ENCODE measurements at regions not wholly inside any gene's neighbourhood (a gene's known extent, or its start where the extent isn't known, plus 50 kb on each side); places are given as distances from the start of the nearest gene placed in this dataset.

DNA sequence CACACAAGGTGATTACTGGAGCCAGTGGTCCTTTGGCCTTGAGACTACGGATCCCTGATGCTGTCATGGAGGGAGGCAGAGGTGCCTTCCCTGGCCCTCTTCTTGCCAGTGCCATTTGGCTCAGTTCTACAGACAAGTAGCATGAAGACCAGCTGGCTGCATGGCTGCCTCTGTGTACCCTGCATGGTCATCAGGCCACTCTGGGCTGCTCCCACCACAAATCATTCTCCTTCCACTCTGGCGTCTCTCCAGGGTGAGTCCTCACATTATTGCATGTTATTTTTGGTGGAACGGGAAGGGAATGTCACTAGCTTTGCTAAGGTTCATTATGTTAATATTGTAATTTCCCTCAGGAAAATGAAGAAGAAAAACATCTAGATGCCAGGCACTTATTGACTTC lies 229.8 kb downstream of the VAPA start:
- TF ChIP-seq EZH2 (IDR thresholded peaks at IDR 0.05; ENCODE audit: low read length): no peak
- TF ChIP-seq, protein P1, sequence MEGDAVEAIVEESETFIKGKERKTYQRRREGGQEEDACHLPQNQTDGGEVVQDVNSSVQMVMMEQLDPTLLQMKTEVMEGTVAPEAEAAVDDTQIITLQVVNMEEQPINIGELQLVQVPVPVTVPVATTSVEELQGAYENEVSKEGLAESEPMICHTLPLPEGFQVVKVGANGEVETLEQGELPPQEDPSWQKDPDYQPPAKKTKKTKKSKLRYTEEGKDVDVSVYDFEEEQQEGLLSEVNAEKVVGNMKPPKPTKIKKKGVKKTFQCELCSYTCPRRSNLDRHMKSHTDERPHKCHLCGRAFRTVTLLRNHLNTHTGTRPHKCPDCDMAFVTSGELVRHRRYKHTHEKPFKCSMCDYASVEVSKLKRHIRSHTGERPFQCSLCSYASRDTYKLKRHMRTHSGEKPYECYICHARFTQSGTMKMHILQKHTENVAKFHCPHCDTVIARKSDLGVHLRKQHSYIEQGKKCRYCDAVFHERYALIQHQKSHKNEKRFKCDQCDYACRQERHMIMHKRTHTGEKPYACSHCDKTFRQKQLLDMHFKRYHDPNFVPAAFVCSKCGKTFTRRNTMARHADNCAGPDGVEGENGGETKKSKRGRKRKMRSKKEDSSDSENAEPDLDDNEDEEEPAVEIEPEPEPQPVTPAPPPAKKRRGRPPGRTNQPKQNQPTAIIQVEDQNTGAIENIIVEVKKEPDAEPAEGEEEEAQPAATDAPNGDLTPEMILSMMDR (optimal IDR thresholded peaks at IDR 0.05 in 1 of 3, IDR thresholded peaks at IDR 0.05 in 1 of 3, conservative IDR thresholded peaks at IDR 0.05 in 1 of 3; ENCODE audit: extremely low read depth in 1 of 3, insufficient read depth in 2 of 3, low read length in 3 of 3): no peak
- no peak for FAIRE-seq
- dilution Hi-C loops (cut with MboI; ENCODE audit: extremely low pct_ligation_motif_present, low sequenced_read_pairs): no loop called here

GRCh38 chr18:10145546-10145945 lies 231.7 kb downstream of the VAPA start:
- no peak overlapping the region for H2AFZ ChIP-seq (ENCODE audit: control insufficient read depth, low read length)
- no peak for DNase-seq (ENCODE audit: low read depth, low spot score)
- H3K9me3 ChIP-seq (ENCODE audit: control insufficient read depth, low read depth, low read length): peaks cover under 1% of the 10 kb centered on the region
- no peaks in the 10 kb centered on the region for H3K27me3 ChIP-seq (ENCODE audit: control insufficient read depth, extremely low read depth, insufficient read depth, low read length)
- H4K20me1 ChIP-seq (ENCODE audit: control insufficient read depth, extremely low read depth, insufficient read depth, low read length): no peaks in the 10 kb centered on the region
- H3K79me2 ChIP-seq (ENCODE audit: control insufficient read depth, insufficient read depth, low read length): no peaks in the 10 kb centered on the region
- H3K9ac ChIP-seq (ENCODE audit: control insufficient read depth, extremely low read depth, insufficient read depth, low read length): no peak overlapping the region
- no peaks in the 10 kb centered on the region for H3K36me3 ChIP-seq (ENCODE audit: control insufficient read depth in 2 of 2, extremely low read depth in 1 of 2, insufficient read depth in 2 of 2, low read length in 2 of 2)
- TF ChIP-seq, protein P1 (optimal IDR thresholded peaks at IDR 0.05 in 1 of 3, IDR thresholded peaks at IDR 0.05 in 1 of 3, conservative IDR thresholded peaks at IDR 0.05 in 1 of 3; ENCODE audit: extremely low read depth in 1 of 3, insufficient read depth in 2 of 3, low read length in 3 of 3): no peak
- no peak for TF ChIP-seq EZH2 (IDR thresholded peaks at IDR 0.05; ENCODE audit: low read length)
- no peaks in the 10 kb centered on the region for H3K4me1 ChIP-seq (ENCODE audit: control insufficient read depth, extremely low read depth, insufficient read depth, low read length)
- no peak for FAIRE-seq
- H3K4me2 ChIP-seq (ENCODE audit: control insufficient read depth, extremely low read depth, insufficient read depth, low read depth, low read length): no peak overlapping the region
- H3K9me1 ChIP-seq (ENCODE audit: control insufficient read depth, extremely low read depth, insufficient read depth, low read length): no peaks in the 10 kb centered on the region
- no peak overlapping the region for H3K27ac ChIP-seq (ENCODE audit: control insufficient read depth, insufficient read depth, low read length)
- no peak overlapping the region for H3K4me3 ChIP-seq (ENCODE audit: control insufficient read depth in 2 of 3, extremely low read depth in 1 of 3, insufficient read depth in 2 of 3, low read depth in 1 of 3, low read length in 3 of 3)
- dilution Hi-C loops (cut with MboI; ENCODE audit: extremely low pct_ligation_motif_present, low sequenced_read_pairs): no loop called here

More for the DNA sequence above, 229.8 kb downstream of the VAPA start:
- DNase-seq (ENCODE audit: low read depth, low spot score): no peak
- H3K9me1 ChIP-seq (ENCODE audit: control insufficient read depth, extremely low read depth, insufficient read depth, low read length): no peaks in the 10 kb centered on the region
- no peak overlapping the region for H3K4me2 ChIP-seq (ENCODE audit: control insufficient read depth, extremely low read depth, insufficient read depth, low read depth, low read length)
- H3K36me3 ChIP-seq (ENCODE audit: control insufficient read depth in 2 of 2, extremely low read depth in 1 of 2, insufficient read depth in 2 of 2, low read length in 2 of 2): no peaks in the 10 kb centered on the region
- no peaks in the 10 kb centered on the region for H4K20me1 ChIP-seq (ENCODE audit: control insufficient read depth, extremely low read depth, insufficient read depth, low read length)
- H3K4me3 ChIP-seq (ENCODE audit: control insufficient read depth in 2 of 3, extremely low read depth in 1 of 3, insufficient read depth in 2 of 3, low read depth in 1 of 3, low read length in 3 of 3): no peak overlapping the region
- H3K9ac ChIP-seq (ENCODE audit: control insufficient read depth, extremely low read depth, insufficient read depth, low read length): no peak overlapping the region
- no peaks in the 10 kb centered on the region for H3K27me3 ChIP-seq (ENCODE audit: control insufficient read depth, extremely low read depth, insufficient read depth, low read length)
- H2AFZ ChIP-seq (ENCODE audit: control insufficient read depth, low read length): no peak overlapping the region
- H3K27ac ChIP-seq (ENCODE audit: control insufficient read depth, insufficient read depth, low read length): no peak overlapping the region
- H3K9me3 ChIP-seq (ENCODE audit: control insufficient read depth, low read depth, low read length): no peaks in the 10 kb centered on the region
- no peaks in the 10 kb centered on the region for H3K79me2 ChIP-seq (ENCODE audit: control insufficient read depth, insufficient read depth, low read length)
- H3K4me1 ChIP-seq (ENCODE audit: control insufficient read depth, extremely low read depth, insufficient read depth, low read length): peaks cover 8% of the 10 kb centered on the region

Data from keratinocyte (primary cell).